Erythroblast (primary cell): ENCODE measurements at regions not wholly inside any gene's neighbourhood (a gene's known extent, or its start where the extent isn't known, plus 50 kb on each side); places are given as distances from the start of the nearest gene placed in this dataset.

Experiments used
- DNase-seq, 2 experiments: peaks; one replicate each; lab custom pipeline; 2025; lab: John Stamatoyannopoulos, UW
- GATA1 ChIP-seq: IDR thresholded peaks from 2 replicates; pipeline ENCODE4 v1.6.1; 2011; ENCODE audit warnings: low read depth, mild to moderate bottlenecking, control low read depth, low read length, moderate library complexity
- POLR2A ChIP-seq: IDR thresholded peaks from 2 replicates; pipeline ENCODE4 v1.6.1; 2011; ENCODE audit warnings: mild to moderate bottlenecking, low read length

GRCh38 chr20:56974499-56975250 lies 291.8 kb downstream of the BMP7 start:
- TF ChIP-seq POLR2A = no peak
- TF ChIP-seq GATA1 = no peak
- DNase-seq = peak; percentile 23 to 45

GRCh38 chr20:56975838-56976237 lies 290.6 kb downstream of the BMP7 start:
- no peak for TF ChIP-seq GATA1
- TF ChIP-seq POLR2A = no peak
- no peak for DNase-seq

GRCh38 chr20:56976336-56976735 lies 290.1 kb downstream of the BMP7 start:
- no peak for DNase-seq
- TF ChIP-seq POLR2A = no peak
- TF ChIP-seq GATA1 = no peak

GRCh38 chr20:56978475-56978874 lies 288.0 kb downstream of the BMP7 start:
- DNase-seq = no peak

GRCh38 chr20:56979125-56979524 lies 287.3 kb downstream of the BMP7 start:
- no peak for TF ChIP-seq POLR2A
- TF ChIP-seq GATA1 = no peak
- DNase-seq = no peak

More at GRCh38 chr20:56978475-56978874, 288.0 kb downstream of the BMP7 start:
- TF ChIP-seq POLR2A (no peak), GATA1 (no peak)

GRCh38 chr20:56981301-56981700 lies 285.1 kb downstream of the BMP7 start:
- no peak for TF ChIP-seq POLR2A
- no peak for TF ChIP-seq GATA1
- no peak for DNase-seq

GRCh38 chr20:56983813-56984212 lies 282.6 kb downstream of the BMP7 start:
- TF ChIP-seq POLR2A (no peak), GATA1 (no peak)
- no peak for DNase-seq

- TF ChIP-seq POLR2A (no peak), GATA1 (no peak)
- DNase-seq = no peak
Measured at GRCh38 chr20:56985066-56985685, 281.3 kb downstream of the BMP7 start.

- no peak for TF ChIP-seq GATA1
- TF ChIP-seq POLR2A = no peak
Measured at GRCh38 chr20:56986476-56986875, 280.0 kb downstream of the BMP7 start.

GRCh38 chr20:56986931-56987720 lies 279.3 kb downstream of the BMP7 start:
- DNase-seq = no peak
- TF ChIP-seq POLR2A (no peak), GATA1 (no peak)

More at GRCh38 chr20:56986476-56986875, 280.0 kb downstream of the BMP7 start:
- DNase-seq = no peak

GRCh38 chr20:56987986-56988385 lies 278.5 kb downstream of the BMP7 start:
- no peak for DNase-seq
- no peak for TF ChIP-seq GATA1
- no peak for TF ChIP-seq POLR2A

GRCh38 chr20:56988446-56988845 lies 278.0 kb downstream of the BMP7 start:
- TF ChIP-seq POLR2A (no peak), GATA1 (no peak)
- no peak for DNase-seq

- no peak for DNase-seq
- TF ChIP-seq GATA1 = no peak
- TF ChIP-seq POLR2A = no peak
Measured at GRCh38 chr20:56989516-56989915, 276.9 kb downstream of the BMP7 start.
